ENCODE measurements at regions not wholly inside any gene's neighbourhood (a gene's known extent, or its start where the extent isn't known, plus 50 kb on each side); places are given as distances from the start of the nearest gene placed in this dataset.

DNA sequence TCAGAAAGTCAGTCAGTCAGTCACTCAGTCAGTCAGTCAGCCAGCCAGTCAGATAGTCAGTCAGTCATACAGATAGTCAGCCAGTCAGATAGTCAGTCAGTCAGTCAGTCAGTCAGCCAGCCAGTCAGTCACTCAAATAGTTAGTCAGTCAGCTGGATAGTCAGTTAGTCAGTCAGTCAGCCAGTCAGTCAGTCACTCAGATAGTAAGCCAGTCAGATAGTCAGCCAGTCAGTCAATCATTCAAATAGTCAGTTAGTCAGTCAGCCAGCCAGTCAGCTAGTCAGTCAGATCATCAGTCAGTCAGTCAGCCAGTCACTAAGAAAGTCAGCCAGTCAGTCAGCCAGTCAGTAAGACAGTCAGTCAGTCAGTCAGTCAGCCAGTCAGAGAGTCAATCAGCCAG is 477.1 kb downstream of the AGTPBP1 start:
- in situ Hi-C loops (cut with MboI; ENCODE audit: low sequenced_read_pairs): no loop called here
- Histone ChIP-seq H3K9me1 (ENCODE audit: insufficient read depth, low read length) (no peaks in the 10 kb centered on the region), H3K14ac (replicated peaks; ENCODE audit: low read depth, low read length) (no peak overlapping the region), H3K79me1 (ENCODE audit: low read depth in 1 of 2, low read length in 2 of 2) (no peaks in the 10 kb centered on the region), H2BK120ac (ENCODE audit: low read depth, low read length) (no peak overlapping the region), H2AFZ (replicated peaks; ENCODE audit: low read length, poor library complexity) (no peak overlapping the region), H3K4me1 (ENCODE audit: control insufficient read depth, insufficient read depth, low read length) (no peaks in the 10 kb centered on the region), H4K20me1 (ENCODE audit: insufficient read depth, low read length) (no peaks in the 10 kb centered on the region), H2BK15ac (ENCODE audit: low read depth, low read length) (no peak overlapping the region), H3K27ac (ENCODE audit: insufficient read depth, low read length) (no peak overlapping the region), H4K91ac (ENCODE audit: insufficient read depth, low read depth, low read length) (no peak overlapping the region), H2BK20ac (ENCODE audit: low read depth, low read length) (no peak overlapping the region), H3K4me2 (ENCODE audit: low read depth, low read length) (no peak overlapping the region), H2AK9ac (replicated peaks; ENCODE audit: low read depth, low read length, poor library complexity) (no peak overlapping the region), H3K18ac (ENCODE audit: low read depth, low read length) (no peak overlapping the region), H2AK5ac (ENCODE audit: low read depth, low read length) (no peak overlapping the region), H3K4me3 (ENCODE audit: insufficient read depth, low read depth, low read length) (no peak overlapping the region), H4K8ac (ENCODE audit: low read depth in 2 of 2, low read length in 2 of 2) (no peak overlapping the region), H3K23ac (ENCODE audit: low read depth, low read length) (no peak overlapping the region), H3K9ac (ENCODE audit: low read depth, low read length) (no peak overlapping the region), H3K56ac (ENCODE audit: extremely low read depth, insufficient read depth, low read length) (no peak overlapping the region), H4K5ac (ENCODE audit: low read depth, low read length) (no peak overlapping the region), H3K27me3 (ENCODE audit: control insufficient read depth, insufficient read depth, low read length) (no peaks in the 10 kb centered on the region), H2BK5ac (ENCODE audit: low read depth, low read length, poor library complexity, severe bottlenecking) (no peak overlapping the region), H3K9me3 (ENCODE audit: control insufficient read depth, insufficient read depth, low read length) (peaks cover 10% of the 10 kb centered on the region), H3K36me3 (ENCODE audit: control insufficient read depth, insufficient read depth, low read length) (no peaks in the 10 kb centered on the region), H3K4ac (ENCODE audit: low read depth, low read length) (no peak overlapping the region)
- DNase-seq (no peak), ATAC-seq (ENCODE audit: low read depth) (no peak)
- BruUV-seq (replicated peaks): no TSS peak
- dilution Hi-C loops (cut with HindIII; ENCODE audit: low sequenced_read_pairs, unreplicated experiment): no loop called here
- intact Hi-C loops (cut with micrococcal nuclease): no loop called here
- ChIA-PET CTCF (no interaction called here), POLR2A (ENCODE audit: unreplicated experiment) (no interaction called here)
- TF ChIP-seq RAD21 (IDR thresholded peaks at IDR 0.05; ENCODE audit: low read length) (no peak), BHLHE40 (IDR thresholded peaks at IDR 0.05; ENCODE audit: low read depth, low read length) (no peak), SMC3 (IDR thresholded peaks at IDR 0.05; ENCODE audit: low read depth, low read length) (no peak), RFX5 (IDR thresholded peaks at IDR 0.05; ENCODE audit: low read depth, low read length) (no peak), POLR2A (IDR thresholded peaks at IDR 0.05; ENCODE audit: low read depth, low read length) (no peak)
